Endothelial cell (in vitro differentiated cells): ENCODE measurements at regions not wholly inside any gene's neighbourhood (a gene's known extent, or its start where the extent isn't known, plus 50 kb on each side); places are given as distances from the start of the nearest gene placed in this dataset.

Source experiments
- DNase-seq: peaks from one replicate; pipeline ENCODE4 v3.0.0; 2021; ENCODE audit warnings: low spot score
- H3K27ac Mint-ChIP-seq: one replicate; pipeline ENCODE4 v1.8.0; 2021; ENCODE audit warnings: mixed read lengths, inconsistent platforms; ENCODE audit not compliant: unreplicated experiment
- H3K27me3 Mint-ChIP-seq: one replicate; pipeline ENCODE4 v1.8.0; 2021; ENCODE audit warnings: mild to moderate bottlenecking, moderate library complexity, mixed read lengths, inconsistent platforms; ENCODE audit not compliant: unreplicated experiment
- H3K36me3 Mint-ChIP-seq: one replicate; pipeline ENCODE4 v1.8.0; 2021; ENCODE audit warnings: mild to moderate bottlenecking, low read depth, mixed read lengths, inconsistent platforms; ENCODE audit not compliant: unreplicated experiment
- H3K4me1 Mint-ChIP-seq: one replicate; pipeline ENCODE4 v1.8.0; 2021; ENCODE audit warnings: mild to moderate bottlenecking, mixed read lengths, inconsistent platforms; ENCODE audit not compliant: unreplicated experiment
- H3K4me3 Mint-ChIP-seq: one replicate; pipeline ENCODE4 v1.8.0; 2021; ENCODE audit warnings: mild to moderate bottlenecking, mixed read lengths, inconsistent platforms; ENCODE audit not compliant: unreplicated experiment
- H3K9me3 Mint-ChIP-seq: one replicate; pipeline ENCODE4 v1.8.0; 2021; ENCODE audit warnings: mixed read lengths, inconsistent platforms; ENCODE audit not compliant: unreplicated experiment
- CTCF ChIP-seq: fragments of 200-600 bp; sonication (generic); IDR thresholded peaks from one replicate; pipeline ENCODE4 v1.5.0; 2021; ENCODE audit warnings: antibody characterized with exemption; ENCODE audit not compliant: unreplicated experiment

DNA sequence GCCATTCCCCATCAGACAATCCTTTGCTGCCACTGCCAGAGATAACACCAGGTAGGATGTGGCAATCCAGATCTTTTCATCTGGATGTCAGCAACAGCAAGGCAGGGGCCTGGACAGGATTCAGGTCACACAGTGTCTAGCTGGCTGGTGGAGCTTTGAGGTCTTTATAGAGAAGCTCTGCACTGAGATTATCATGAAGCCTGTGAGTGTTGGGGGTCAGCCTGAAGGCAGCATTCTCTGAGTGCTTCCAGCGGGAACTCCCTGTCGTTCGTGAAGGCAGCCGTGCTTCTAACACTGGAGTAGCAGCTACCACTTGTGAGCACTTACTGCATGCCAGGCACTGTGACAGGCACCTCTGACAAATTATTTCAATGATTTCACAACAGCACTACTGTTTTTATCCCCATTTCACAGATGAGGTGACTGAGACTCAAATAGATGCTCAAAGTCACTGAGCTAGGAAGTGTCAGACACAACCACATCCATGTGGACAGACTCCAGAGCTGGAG is 85.7 kb downstream of the SEMA4F start:
- H3K4me3 Mint-ChIP-seq: no peak overlapping the region
- peaks cover 2% of the 10 kb centered on the region for H3K27me3 Mint-ChIP-seq
- peaks cover 29% of the 10 kb centered on the region for H3K4me1 Mint-ChIP-seq
- TF ChIP-seq CTCF: no peak
- no peaks in the 10 kb centered on the region for H3K9me3 Mint-ChIP-seq
- peaks cover 4% of the 10 kb centered on the region for H3K36me3 Mint-ChIP-seq
- no peak overlapping the region for H3K27ac Mint-ChIP-seq
- DNase-seq: no peak

DNA sequence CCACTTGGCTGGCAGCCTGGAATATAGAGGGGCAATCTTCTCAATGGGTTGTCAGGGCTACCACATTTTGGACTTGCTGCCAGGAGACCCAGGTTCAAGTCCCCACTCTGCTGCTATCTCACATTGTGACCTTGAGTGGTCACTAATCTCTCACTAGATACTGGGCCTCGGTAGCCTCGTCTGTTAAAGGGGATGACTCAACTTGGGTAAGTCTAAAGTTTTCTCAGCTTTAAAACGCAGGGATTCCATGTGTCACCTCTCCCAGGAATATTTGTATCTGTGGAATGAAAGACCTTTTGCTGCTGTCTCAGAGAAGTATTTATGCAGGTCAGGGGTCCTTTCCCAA is 86.3 kb downstream of the SEMA4F start:
- Mint-ChIP-seq H3K9me3 (no peaks in the 10 kb centered on the region), H3K36me3 (peaks cover 4% of the 10 kb centered on the region), H3K4me3 (no peak overlapping the region), H3K27me3 (no peaks in the 10 kb centered on the region), H3K4me1 (peaks cover 23% of the 10 kb centered on the region), H3K27ac (no peak overlapping the region)
- no peak for DNase-seq
- no peak for TF ChIP-seq CTCF

DNA sequence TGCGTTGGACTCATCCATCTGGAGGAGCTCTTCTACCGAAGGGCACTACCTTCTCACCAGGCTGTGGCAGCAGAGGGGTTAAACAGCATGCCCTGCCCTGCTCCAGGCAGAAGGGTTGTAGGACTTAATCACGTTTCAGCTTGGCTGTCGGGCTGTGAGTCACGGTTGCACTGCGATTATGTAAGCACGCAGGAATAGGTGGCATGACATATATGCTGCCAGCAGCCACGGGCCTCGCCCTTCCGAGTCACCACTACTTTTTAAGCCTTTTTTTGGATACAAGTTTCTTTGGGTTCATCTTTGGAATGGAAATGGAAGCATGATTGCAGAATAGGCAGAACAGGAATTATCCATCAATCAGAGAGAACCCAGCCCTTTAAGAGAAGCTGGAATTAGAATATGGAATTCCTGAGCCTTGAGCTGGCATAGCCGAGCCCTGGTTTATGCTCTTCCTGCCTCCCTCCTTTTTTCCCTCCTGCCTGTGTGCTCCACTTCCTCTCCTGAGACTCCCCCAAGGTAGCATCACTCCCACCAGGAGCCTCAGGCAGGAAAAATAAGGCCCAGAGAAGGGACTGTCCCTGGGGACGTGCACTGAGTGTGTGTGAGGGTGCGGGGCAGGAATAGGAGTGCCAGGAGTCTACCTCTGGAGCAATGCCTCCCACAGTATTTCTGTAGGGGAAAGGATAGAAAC is 86.8 kb downstream of the SEMA4F start:
- H3K4me3 Mint-ChIP-seq: no peak overlapping the region
- TF ChIP-seq CTCF: no peak
- H3K4me1 Mint-ChIP-seq: peaks cover 19% of the 10 kb centered on the region
- H3K36me3 Mint-ChIP-seq: peaks cover 4% of the 10 kb centered on the region
- H3K27me3 Mint-ChIP-seq: no peaks in the 10 kb centered on the region
- DNase-seq: no peak
- no peaks in the 10 kb centered on the region for H3K9me3 Mint-ChIP-seq
- H3K27ac Mint-ChIP-seq: no peak overlapping the region

GRCh38 chr2:74741629-74742028 is 87.6 kb downstream of the SEMA4F start:
- H3K4me3 Mint-ChIP-seq: no peak overlapping the region
- H3K36me3 Mint-ChIP-seq: peaks cover 4% of the 10 kb centered on the region
- H3K27ac Mint-ChIP-seq: no peak overlapping the region

More at GRCh38 chr2:74741629-74742028, 87.6 kb downstream of the SEMA4F start:
- Mint-ChIP-seq H3K4me1 (peaks cover 19% of the 10 kb centered on the region), H3K27me3 (peaks cover 1% of the 10 kb centered on the region), H3K9me3 (no peaks in the 10 kb centered on the region)
- DNase-seq: no peak
- no peak for TF ChIP-seq CTCF
